ENCODE measurements at regions not wholly inside any gene's neighbourhood (a gene's known extent, or its start where the extent isn't known, plus 50 kb on each side); places are given as distances from the start of the nearest gene placed in this dataset.

DNA sequence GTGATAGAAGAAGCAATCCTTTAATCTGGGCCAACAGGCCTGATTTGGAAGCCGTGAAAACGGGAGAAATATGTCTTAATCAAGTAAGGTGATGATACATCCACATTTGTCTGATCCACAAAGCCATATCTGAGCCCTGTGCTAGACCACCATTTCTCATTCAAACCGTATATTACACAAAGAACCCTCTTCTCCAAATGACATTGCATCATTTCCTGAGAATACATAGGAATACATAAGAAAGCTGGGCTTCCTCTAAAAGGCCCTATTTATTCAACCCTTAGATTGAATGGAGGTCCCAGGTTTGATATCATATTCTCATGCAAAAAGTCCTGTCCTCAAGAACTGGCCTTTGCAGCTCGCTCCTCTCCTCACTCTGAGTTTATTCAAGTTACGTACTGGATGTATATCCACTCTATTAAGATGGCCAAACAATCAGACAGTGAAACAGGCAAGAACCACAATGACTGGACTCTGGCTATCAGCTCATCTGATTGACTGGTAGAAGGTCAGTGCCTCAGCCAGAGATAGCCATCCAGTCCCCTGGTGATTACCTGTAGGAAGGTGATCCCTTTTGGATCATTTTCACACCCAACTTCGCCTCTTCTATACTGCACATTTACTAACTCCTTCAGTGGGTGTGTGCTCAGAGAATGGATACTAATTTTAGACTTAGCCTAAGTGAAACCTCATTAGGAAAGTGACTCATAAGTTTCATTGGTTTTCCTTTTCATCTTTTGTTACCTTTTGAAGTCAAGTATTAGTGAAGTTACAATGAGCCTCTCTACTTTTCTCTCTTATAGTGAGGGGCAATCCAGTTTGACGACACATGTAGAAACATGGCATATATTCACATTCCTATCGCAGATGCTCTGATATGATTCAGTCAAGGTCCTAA lies 167.6 kb upstream of the WWC1 start:
- intact Hi-C loops (cut with DNase I), result no loop called here
- Histone ChIP-seq H3K27me3 (no peaks in the 10 kb centered on the region), H3K4me3 (no peak overlapping the region), H3K9me3 (no peaks in the 10 kb centered on the region), H3K4me1 (no peaks in the 10 kb centered on the region), H3K27ac (no peak overlapping the region), H3K36me3 (replicated peaks in 1 of 2; ENCODE audit: insufficient read depth in 1 of 2, low read depth in 2 of 2) (no peaks in the 10 kb centered on the region)
- no peak for TF ChIP-seq POLR2A (IDR thresholded peaks at IDR 0.05)
- TF ChIP-seq, protein P1, sequence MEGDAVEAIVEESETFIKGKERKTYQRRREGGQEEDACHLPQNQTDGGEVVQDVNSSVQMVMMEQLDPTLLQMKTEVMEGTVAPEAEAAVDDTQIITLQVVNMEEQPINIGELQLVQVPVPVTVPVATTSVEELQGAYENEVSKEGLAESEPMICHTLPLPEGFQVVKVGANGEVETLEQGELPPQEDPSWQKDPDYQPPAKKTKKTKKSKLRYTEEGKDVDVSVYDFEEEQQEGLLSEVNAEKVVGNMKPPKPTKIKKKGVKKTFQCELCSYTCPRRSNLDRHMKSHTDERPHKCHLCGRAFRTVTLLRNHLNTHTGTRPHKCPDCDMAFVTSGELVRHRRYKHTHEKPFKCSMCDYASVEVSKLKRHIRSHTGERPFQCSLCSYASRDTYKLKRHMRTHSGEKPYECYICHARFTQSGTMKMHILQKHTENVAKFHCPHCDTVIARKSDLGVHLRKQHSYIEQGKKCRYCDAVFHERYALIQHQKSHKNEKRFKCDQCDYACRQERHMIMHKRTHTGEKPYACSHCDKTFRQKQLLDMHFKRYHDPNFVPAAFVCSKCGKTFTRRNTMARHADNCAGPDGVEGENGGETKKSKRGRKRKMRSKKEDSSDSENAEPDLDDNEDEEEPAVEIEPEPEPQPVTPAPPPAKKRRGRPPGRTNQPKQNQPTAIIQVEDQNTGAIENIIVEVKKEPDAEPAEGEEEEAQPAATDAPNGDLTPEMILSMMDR (IDR thresholded peaks at IDR 0.05), result no peak
- ATAC-seq, result no peak
- no peak for DNase-seq
- WGBS, 2 donors, result 84 to 86% methylated on average over 8 of the region's 8 CpGs

DNA sequence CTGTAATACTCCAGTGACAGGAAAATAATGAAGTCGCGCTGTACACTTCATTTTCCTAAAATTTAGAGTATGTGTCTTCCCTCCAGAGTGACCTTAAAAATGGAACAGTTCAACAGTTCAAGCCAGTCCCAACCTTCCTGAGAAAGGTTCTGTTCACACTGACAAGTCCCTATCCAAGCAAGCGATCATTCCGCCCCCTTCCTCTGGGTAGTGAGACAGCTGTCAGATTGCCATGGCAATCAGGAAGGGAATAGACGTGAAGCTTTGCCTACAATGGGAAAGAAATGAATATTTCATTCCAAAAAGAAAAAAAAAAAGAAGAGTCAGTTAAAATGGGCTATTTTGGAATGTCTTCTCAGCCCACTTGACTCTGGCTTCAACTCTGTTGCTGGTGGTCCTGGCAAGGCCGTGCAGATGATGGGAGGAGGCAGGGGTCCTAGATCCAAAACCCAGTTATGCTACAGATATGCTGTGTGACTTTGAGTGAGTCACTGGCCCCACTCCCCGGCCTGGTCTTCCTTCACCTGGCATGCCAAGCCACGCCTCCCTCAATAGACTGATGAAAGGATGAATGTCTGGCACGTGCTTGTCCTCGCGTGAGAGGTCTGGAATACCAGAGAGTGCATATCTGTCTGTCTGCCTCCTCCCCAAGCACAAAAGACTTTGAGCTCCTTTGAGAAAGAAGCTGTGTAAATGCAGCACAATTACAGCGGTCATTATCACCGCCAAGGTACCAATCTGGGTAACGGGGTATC lies 165.8 kb upstream of the WWC1 start:
- ATAC-seq (no peak), DNase-seq (no peak)
- Histone ChIP-seq H3K4me1 (no peaks in the 10 kb centered on the region), H3K27me3 (no peaks in the 10 kb centered on the region), H3K9me3 (no peaks in the 10 kb centered on the region), H3K4me3 (no peak overlapping the region), H3K36me3 (replicated peaks in 1 of 2; ENCODE audit: insufficient read depth in 1 of 2, low read depth in 2 of 2) (no peaks in the 10 kb centered on the region), H3K27ac (no peak overlapping the region)
- intact Hi-C loops (cut with DNase I), result no loop called here
- WGBS, 2 donors, result 80 to 83% methylated on average over 14 of the region's 14 CpGs
- no peak for TF ChIP-seq POLR2A (IDR thresholded peaks at IDR 0.05)
- TF ChIP-seq, protein P1 (IDR thresholded peaks at IDR 0.05), result no peak

DNA sequence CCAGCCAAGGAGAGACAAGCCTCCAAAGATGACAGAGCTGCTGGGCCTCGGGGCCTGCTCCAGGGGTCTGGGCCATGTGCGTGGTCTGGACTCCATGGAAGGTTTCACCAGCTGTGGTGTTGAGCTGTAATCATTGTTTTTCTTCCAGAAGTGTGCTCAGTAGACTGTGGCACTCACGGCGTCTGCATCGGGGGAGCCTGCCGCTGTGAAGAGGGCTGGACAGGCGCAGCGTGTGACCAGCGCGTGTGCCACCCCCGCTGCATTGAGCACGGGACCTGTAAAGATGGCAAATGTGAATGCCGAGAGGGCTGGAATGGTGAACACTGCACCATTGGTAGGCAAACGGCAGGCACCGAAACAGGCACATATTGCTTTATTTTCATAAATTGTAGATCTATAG lies 164.8 kb upstream of the WWC1 start:
- Histone ChIP-seq H3K9me3 (no peaks in the 10 kb centered on the region), H3K36me3 (replicated peaks in 1 of 2; ENCODE audit: insufficient read depth in 1 of 2, low read depth in 2 of 2) (no peaks in the 10 kb centered on the region), H3K27ac (no peak overlapping the region), H3K27me3 (no peaks in the 10 kb centered on the region), H3K4me3 (no peak overlapping the region), H3K4me1 (no peaks in the 10 kb centered on the region)
- ATAC-seq (no peak), DNase-seq (no peak)
- intact Hi-C loops (cut with DNase I), result no loop called here
- WGBS, 2 donors, result 91 to 96% methylated on average over 15 of the region's 15 CpGs
- TF ChIP-seq, protein P1 (IDR thresholded peaks at IDR 0.05), result no peak
- no peak for TF ChIP-seq POLR2A (IDR thresholded peaks at IDR 0.05)

DNA sequence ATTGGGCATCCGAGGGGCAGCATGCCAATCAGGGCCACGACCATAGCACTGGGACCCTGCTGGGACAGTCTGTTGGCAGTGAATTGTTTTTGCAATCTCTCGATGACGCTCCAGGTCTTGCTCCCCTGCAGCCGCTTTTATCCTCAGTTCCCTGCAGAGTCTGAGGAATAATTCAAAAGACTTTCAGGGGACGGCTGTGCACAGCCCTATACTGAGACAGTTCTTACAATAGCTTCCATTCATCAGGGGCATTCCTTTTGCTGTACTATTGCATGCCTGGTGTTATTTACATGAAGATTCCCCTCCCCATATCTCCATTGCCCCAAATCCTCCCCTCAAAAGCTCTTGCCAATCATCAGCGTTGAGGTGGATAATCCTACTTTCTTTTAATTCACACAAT lies 163.3 kb upstream of the WWC1 start:
- Histone ChIP-seq H3K4me3 (no peak overlapping the region), H3K27ac (no peak overlapping the region), H3K9me3 (no peaks in the 10 kb centered on the region), H3K36me3 (replicated peaks in 1 of 2; ENCODE audit: insufficient read depth in 1 of 2, low read depth in 2 of 2) (no peaks in the 10 kb centered on the region), H3K4me1 (no peaks in the 10 kb centered on the region), H3K27me3 (no peaks in the 10 kb centered on the region)
- ATAC-seq (no peak), DNase-seq (no peak)
- TF ChIP-seq, protein P1 (IDR thresholded peaks at IDR 0.05), result no peak
- TF ChIP-seq POLR2A (IDR thresholded peaks at IDR 0.05), result no peak
- 68 to 74% methylated on average over 7 of the region's 7 CpGs for WGBS, 2 donors
- intact Hi-C loops (cut with DNase I), result no loop called here
